Left lung (tissue), 4 donors: ENCODE measurements at regions not wholly inside any gene's neighbourhood (a gene's known extent, or its start where the extent isn't known, plus 50 kb on each side); places are given as distances from the start of the nearest gene placed in this dataset.

ENCODE experiments used
- ATAC-seq: fragments of 200-7000 bp; cut with Tn5 transposase; one replicate; pipeline ENCODE4 v1.9.1; 2020; ENCODE audit warnings: moderate library complexity
- DNase-seq, 4 donors: peaks; one replicate each; pipeline ENCODE4 v3.0.0-alpha.2; 2013 to 2020
- H3K27ac ChIP-seq, 2 donors: fragments of 200-600 bp; sonication (generic) in 1 of 2; one replicate each; pipeline versions ENCODE4 v1.5.0 to v1.8.0; 2020 to 2021
- H3K27me3 ChIP-seq, 2 donors: fragments of 200-600 bp; sonication (generic) in 1 of 2; one replicate each; pipeline versions ENCODE4 v1.5.0 to v1.8.0; 2020 to 2021
- H3K36me3 ChIP-seq, 2 donors: fragments of 200-600 bp; sonication (generic) in 1 of 2; one replicate each; pipeline versions ENCODE4 v1.5.0 to v1.8.0; 2020 to 2021
- H3K4me1 ChIP-seq, 2 donors: fragments of 200-600 bp; one replicate each; pipeline ENCODE4 v1.8.0; 2021
- H3K4me3 ChIP-seq, 2 donors: fragments of 200-600 bp; sonication (generic) in 1 of 2; one replicate each; pipeline versions ENCODE4 v1.5.0 to v1.8.0; 2020 to 2021; ENCODE audit warnings: mild to moderate bottlenecking in 1 of 2
- H3K9me3 ChIP-seq, 2 donors: fragments of 200-600 bp; sonication (generic) in 1 of 2; one replicate each; pipeline versions ENCODE4 v1.5.0 to v1.8.0; 2020 to 2021
- intact Hi-C, 2 donors: fragments of 100-400 bp; cut with DNase I; formaldehyde crosslinking; loops; one replicate each; pipeline versions ENCODE4 v1.11.2 to v1.14.2; 2022
- TF ChIP-seq, protein P1 (sequence below), 2 donors: fragments of 200-600 bp; sonication (generic) in 1 of 2; IDR thresholded peaks; one replicate each; pipeline versions ENCODE4 v1.5.0 to v1.8.0; 2021; ENCODE audit warnings: antibody characterized with exemption in 2 of 2
- donor health status: DM: no; HTN: yes; CAD: no.
- donor health status: DM: no; HTN: no; CAD: no.

DNA sequence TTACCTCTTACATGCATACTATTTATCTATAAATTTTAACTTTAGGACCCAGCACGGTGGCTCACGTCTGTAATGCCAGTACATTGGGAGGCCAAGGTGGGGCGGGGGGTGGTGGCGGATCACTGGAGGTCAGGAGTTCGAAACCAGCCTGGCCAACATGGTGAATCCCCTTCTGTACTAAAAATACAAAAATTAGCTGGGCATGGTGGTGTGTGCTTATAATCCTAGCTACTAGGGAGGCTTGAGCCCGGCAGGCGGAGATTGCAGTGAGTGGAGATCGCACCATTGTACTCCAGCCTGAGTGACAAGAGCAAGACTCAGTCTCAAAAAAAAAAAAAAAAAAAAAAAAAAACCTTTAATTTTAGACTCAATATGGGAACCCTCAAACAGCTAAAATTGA lies 1582.6 kb upstream of the NUDT12 start:
- no peaks in the 10 kb centered on the region for H3K36me3 ChIP-seq
- H3K9me3 ChIP-seq = no peaks in the 10 kb centered on the region
- H3K27ac ChIP-seq = no peak overlapping the region
- H3K27me3 ChIP-seq = no peaks in the 10 kb centered on the region
- intact Hi-C loops = no loop called here
- H3K4me3 ChIP-seq = no peak overlapping the region
- no peaks in the 10 kb centered on the region for H3K4me1 ChIP-seq
- TF ChIP-seq, protein P1, sequence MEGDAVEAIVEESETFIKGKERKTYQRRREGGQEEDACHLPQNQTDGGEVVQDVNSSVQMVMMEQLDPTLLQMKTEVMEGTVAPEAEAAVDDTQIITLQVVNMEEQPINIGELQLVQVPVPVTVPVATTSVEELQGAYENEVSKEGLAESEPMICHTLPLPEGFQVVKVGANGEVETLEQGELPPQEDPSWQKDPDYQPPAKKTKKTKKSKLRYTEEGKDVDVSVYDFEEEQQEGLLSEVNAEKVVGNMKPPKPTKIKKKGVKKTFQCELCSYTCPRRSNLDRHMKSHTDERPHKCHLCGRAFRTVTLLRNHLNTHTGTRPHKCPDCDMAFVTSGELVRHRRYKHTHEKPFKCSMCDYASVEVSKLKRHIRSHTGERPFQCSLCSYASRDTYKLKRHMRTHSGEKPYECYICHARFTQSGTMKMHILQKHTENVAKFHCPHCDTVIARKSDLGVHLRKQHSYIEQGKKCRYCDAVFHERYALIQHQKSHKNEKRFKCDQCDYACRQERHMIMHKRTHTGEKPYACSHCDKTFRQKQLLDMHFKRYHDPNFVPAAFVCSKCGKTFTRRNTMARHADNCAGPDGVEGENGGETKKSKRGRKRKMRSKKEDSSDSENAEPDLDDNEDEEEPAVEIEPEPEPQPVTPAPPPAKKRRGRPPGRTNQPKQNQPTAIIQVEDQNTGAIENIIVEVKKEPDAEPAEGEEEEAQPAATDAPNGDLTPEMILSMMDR (IDR thresholded peaks at IDR 0.05) = no peak
- ATAC-seq (no peak), DNase-seq (no peak)

DNA sequence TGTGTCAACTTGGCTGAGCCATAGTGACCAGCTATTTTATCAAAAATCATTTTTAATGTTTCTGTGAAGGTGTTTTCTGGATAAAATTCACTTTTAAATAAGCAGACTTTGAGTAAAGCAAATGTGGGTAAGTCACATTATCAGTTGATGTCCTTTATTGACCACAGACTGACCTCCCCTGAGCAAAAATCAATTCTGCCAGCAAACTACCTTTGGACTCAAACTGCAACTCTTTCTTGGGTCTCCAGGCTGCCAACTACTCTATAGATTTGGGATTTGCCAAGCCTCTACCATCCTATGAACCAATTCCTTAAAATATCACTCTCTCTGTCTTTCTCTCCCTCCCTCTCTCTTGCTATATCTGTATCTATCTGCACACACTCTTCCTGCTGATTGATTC lies 1571.7 kb upstream of the NUDT12 start:
- no peaks in the 10 kb centered on the region for H3K27me3 ChIP-seq
- DNase-seq (no peak), ATAC-seq (no peak)
- no peak overlapping the region for H3K4me3 ChIP-seq
- peaks cover under 1 to 5% of the 10 kb centered on the region in 2 donors for H3K9me3 ChIP-seq
- H3K27ac ChIP-seq = no peak overlapping the region
- no peaks in the 10 kb centered on the region for H3K4me1 ChIP-seq
- intact Hi-C loops = no loop called here
- TF ChIP-seq, protein P1 (IDR thresholded peaks at IDR 0.05) = no peak
- no peaks in the 10 kb centered on the region for H3K36me3 ChIP-seq

DNA sequence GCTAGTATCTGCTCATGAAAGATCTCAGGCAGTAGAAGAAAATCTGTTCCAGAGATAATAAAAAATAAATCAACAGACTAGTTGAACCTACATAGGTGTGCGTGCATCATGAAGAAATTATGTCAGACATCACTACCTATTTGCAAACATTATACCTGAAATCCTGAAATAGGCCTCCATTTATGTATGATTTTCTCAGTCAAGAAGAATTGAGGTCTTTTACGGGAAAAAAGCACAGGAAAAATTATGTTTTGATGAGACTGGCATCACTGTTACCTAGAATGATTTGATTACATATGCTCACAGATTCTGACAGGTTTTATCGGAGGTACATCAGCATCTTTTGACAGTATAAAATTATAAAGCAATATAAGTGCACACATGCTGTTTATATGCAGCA lies 1570.5 kb upstream of the NUDT12 start:
- H3K4me3 ChIP-seq = no peak overlapping the region
- no peaks in the 10 kb centered on the region for H3K4me1 ChIP-seq
- TF ChIP-seq, protein P1 (IDR thresholded peaks at IDR 0.05) = no peak
- no peak for DNase-seq
- no peaks in the 10 kb centered on the region for H3K27me3 ChIP-seq
- H3K9me3 ChIP-seq = peaks cover 3 to 5% of the 10 kb centered on the region in 2 donors
- intact Hi-C loops = no loop called here
- H3K27ac ChIP-seq = no peak overlapping the region
- no peaks in the 10 kb centered on the region for H3K36me3 ChIP-seq
- ATAC-seq = no peak

DNA sequence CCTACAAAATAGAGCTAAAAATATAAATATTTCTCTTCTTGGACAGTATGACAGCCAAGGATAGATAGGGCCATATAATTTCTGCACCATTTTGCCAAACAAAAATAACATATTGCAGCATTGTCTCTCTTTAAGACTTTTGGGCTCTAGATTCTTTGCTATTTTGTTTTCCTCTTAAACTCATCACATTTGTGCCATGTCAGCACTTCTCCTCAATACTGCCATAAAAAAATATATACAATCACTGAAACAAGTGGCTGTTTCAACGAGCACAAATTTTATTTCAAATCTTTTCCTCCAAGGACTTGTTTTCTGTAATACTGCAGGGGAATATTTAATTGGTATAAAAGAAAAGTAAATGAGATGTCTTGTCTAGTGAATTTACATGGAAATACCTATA lies 1570.0 kb upstream of the NUDT12 start:
- intact Hi-C loops = no loop called here
- Histone ChIP-seq H3K27me3 (no peaks in the 10 kb centered on the region), H3K27ac (no peak overlapping the region), H3K4me3 (no peak overlapping the region), H3K4me1 (no peaks in the 10 kb centered on the region), H3K9me3 (peaks cover 3 to 5% of the 10 kb centered on the region in 2 donors), H3K36me3 (no peaks in the 10 kb centered on the region)
- no peak for DNase-seq
- TF ChIP-seq, protein P1 (IDR thresholded peaks at IDR 0.05) = no peak
- ATAC-seq = no peak

GRCh38 chr5:105131045-105131444 lies 1568.5 kb upstream of the NUDT12 start:
- intact Hi-C loops = no loop called here
- H3K27ac ChIP-seq = no peak overlapping the region
- H3K4me3 ChIP-seq = no peak overlapping the region
- DNase-seq (no peak), ATAC-seq (no peak)
- no peaks in the 10 kb centered on the region for H3K36me3 ChIP-seq
- H3K4me1 ChIP-seq = no peaks in the 10 kb centered on the region
- H3K9me3 ChIP-seq = peaks cover 3 to 5% of the 10 kb centered on the region in 2 donors
- H3K27me3 ChIP-seq = no peaks in the 10 kb centered on the region
- TF ChIP-seq, protein P1 (IDR thresholded peaks at IDR 0.05) = no peak
